Esophagus squamous epithelium (tissue), 4 donors: ENCODE measurements at regions not wholly inside any gene's neighbourhood (a gene's known extent, or its start where the extent isn't known, plus 50 kb on each side); places are given as distances from the start of the nearest gene placed in this dataset.

Source experiments
- POLR2A ChIP-seq, 4 donors: fragments of 450-650 bp; IDR thresholded peaks; one replicate each; pipeline ENCODE4 v1.6.1; 2017; ENCODE audit warnings: antibody characterized with exemption in 4 of 4, mild to moderate bottlenecking in 4 of 4, moderate library complexity in 3 of 4
- TF ChIP-seq, protein P1 (sequence below), 6 experiments: fragments of 450-650 bp in 4 of 6; fragments of 200-600 bp in 2 of 6; sonication (generic) in 2 of 6; IDR thresholded peaks; one replicate each; pipeline ENCODE4 v1.5.1; 2016 to 2019; ENCODE audit warnings: antibody characterized with exemption in 6 of 6, mild to moderate bottlenecking in 4 of 6, moderate library complexity in 4 of 6

DNA sequence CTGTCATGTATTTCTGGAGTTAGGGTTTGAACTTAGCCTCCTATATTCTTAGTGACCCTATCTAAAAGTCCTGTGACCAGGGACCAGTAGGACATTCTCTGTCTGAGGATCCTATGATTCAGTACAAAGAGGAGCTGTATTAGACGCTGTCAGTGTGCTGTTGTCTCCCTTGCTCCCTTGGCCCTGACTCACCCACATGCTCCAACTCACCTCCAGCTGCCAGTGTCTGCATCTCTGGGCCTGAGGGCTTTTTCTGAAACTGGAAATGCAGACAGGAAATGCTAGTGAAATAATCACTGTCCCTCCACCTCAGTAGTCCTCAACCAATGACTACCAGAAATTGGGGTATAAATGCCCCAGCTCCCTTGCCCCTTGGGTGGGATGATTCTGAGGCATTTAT, 535.3 kb upstream of the RPS6KA3 start:
- TF ChIP-seq, protein P1, sequence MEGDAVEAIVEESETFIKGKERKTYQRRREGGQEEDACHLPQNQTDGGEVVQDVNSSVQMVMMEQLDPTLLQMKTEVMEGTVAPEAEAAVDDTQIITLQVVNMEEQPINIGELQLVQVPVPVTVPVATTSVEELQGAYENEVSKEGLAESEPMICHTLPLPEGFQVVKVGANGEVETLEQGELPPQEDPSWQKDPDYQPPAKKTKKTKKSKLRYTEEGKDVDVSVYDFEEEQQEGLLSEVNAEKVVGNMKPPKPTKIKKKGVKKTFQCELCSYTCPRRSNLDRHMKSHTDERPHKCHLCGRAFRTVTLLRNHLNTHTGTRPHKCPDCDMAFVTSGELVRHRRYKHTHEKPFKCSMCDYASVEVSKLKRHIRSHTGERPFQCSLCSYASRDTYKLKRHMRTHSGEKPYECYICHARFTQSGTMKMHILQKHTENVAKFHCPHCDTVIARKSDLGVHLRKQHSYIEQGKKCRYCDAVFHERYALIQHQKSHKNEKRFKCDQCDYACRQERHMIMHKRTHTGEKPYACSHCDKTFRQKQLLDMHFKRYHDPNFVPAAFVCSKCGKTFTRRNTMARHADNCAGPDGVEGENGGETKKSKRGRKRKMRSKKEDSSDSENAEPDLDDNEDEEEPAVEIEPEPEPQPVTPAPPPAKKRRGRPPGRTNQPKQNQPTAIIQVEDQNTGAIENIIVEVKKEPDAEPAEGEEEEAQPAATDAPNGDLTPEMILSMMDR (IDR thresholded peaks at IDR 0.05): no peak
- no peak for TF ChIP-seq POLR2A (IDR thresholded peaks at IDR 0.05)
